GM12873 (cell line): ENCODE measurements at regions not wholly inside any gene's neighbourhood (a gene's known extent, or its start where the extent isn't known, plus 50 kb on each side); places are given as distances from the start of the nearest gene placed in this dataset.

Source experiments
- TF ChIP-seq, protein P1 (sequence below): IDR thresholded peaks from 2 replicates; pipeline ENCODE4 v1.5.1; 2012; ENCODE audit warnings: low read depth, mild to moderate bottlenecking, moderate library complexity, low read length, control low read depth; ENCODE audit not compliant: insufficient read depth; ENCODE audit errors: missing control alignments

DNA sequence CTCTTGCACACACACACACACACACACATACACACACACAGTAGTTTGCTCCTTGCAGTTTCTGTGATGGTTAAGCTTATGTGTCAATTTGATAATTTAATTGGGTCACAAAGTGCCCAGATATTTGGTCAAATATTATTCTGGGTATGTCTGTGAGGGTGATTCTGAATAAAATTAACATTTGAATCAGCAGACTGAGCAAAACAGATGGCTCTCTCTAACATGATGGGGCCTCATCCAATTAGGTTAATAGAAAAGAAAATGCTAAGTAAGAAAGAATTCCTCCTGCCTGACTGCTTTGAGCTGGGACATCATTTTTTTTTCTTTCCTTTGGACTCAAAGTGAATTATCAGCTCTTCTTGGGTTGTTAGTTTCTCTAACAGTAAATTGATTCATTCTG lies 191.2 kb upstream of the INTU start:
- TF ChIP-seq, protein P1, sequence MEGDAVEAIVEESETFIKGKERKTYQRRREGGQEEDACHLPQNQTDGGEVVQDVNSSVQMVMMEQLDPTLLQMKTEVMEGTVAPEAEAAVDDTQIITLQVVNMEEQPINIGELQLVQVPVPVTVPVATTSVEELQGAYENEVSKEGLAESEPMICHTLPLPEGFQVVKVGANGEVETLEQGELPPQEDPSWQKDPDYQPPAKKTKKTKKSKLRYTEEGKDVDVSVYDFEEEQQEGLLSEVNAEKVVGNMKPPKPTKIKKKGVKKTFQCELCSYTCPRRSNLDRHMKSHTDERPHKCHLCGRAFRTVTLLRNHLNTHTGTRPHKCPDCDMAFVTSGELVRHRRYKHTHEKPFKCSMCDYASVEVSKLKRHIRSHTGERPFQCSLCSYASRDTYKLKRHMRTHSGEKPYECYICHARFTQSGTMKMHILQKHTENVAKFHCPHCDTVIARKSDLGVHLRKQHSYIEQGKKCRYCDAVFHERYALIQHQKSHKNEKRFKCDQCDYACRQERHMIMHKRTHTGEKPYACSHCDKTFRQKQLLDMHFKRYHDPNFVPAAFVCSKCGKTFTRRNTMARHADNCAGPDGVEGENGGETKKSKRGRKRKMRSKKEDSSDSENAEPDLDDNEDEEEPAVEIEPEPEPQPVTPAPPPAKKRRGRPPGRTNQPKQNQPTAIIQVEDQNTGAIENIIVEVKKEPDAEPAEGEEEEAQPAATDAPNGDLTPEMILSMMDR: no peak

DNA sequence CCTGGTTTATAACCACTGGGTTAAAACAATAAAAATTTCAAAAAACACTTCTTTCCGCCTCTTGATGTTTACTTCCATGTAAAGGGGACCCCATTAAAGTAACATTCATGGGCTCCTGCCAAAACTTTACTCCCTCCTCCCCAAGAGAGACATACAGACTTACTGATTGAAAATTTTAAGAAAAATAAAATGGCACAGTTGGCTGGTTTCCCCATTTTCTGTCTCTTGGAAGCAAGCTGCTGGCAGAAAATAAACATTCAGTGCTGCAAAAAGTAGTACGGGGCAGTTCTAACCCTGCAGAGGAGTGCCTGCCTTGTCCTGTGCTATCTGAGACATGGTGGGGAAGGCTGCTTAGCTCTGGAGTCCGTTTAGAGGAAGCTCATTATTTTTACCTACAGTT lies 187.3 kb upstream of the INTU start:
- TF ChIP-seq, protein P1: no peak

DNA sequence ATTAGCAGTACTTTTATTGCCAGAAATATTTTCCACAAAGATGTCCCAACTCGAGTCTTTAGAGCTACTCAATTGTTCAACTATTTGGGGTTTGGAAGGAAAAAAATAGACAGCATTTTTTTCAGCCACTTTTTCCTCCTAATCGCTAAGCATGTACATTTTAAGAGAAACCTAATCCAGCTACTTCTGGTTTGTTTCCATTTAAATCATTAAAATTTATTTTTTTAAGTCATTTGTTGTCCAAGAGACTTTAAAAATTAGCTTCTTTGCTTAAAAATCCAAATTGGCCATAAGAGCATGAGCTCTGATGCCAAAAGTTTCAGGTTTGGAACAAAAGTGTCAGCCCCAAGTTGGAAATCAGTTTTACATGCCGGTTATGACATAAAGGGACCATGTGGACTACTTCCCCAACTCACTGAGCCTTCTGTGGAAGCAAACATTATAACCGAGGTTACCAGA lies 186.3 kb upstream of the INTU start:
- TF ChIP-seq, protein P1: no peak

DNA sequence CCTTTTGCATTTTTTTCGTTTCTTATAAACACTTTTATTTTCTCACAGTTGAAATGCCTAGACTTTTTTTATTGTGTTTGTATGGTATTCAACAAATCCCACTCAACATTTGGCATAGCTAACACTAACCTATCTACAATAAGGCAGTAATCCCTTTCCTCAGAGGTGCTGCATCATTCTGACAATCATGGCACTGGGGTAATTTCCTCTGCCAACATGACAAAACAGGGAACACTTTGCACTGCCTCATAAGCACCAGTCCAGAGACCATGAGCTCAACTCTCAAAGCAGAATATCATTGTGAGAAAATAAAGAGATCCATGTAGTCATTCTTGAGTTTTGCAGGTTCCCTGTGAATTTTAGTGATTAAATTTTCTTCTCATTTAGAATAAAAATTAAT lies 183.8 kb upstream of the INTU start:
- TF ChIP-seq, protein P1: no peak

DNA sequence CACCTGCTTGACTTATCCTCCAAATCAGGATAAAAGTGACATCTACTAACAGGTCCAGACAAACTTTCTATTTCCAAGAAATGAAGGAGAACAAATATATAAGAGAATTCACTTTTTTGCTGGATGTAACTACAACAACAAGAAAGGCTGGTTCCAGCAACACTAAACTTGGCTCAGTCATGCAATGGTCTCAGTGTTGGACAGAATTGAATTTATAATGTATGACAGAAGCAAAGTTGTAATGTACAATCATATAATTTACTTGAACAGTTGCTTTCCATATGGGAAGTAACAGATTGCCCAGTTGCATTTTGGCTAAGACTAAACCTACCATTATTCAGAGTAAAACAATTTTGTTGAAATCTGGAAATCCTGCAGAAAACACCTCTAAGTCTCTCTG lies 183.3 kb upstream of the INTU start:
- TF ChIP-seq, protein P1: no peak

DNA sequence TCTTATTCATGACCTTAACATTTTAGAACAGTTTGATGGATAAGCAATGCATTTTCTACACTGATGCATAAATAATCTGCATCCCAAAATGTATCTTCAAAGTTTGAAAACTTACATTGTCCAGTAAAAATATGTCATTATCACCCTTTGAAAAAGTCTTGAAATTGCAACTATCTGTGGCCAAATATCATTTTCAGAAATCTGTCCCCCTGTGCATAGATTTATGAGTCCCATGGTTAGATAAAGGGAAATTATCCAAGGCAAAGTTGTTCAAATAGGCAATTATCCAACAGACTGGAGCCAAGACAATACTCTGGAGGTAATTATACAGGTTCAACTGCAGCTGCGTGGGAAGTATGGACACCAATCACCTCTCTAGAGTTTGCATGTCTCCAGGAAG lies 182.5 kb upstream of the INTU start:
- TF ChIP-seq, protein P1: no peak

DNA sequence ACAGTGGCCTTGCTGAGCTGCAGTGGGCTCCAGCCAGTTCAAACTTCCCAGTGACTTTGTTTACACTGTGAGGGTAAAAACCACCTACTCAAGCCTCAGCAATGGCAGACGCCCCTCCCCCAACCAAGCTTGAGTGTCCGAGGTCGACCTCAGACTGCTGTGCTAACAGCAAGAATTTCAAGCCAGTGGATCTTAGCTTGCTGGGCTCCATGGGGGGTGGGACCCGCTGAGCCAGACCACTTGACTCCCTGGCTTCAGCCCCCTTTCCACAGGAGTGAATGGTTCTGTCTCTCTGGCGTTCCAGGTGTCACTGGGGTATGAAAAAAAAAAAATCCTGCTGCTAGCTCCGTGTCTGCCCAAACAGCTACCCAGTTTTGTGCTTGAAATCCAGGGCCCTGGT lies 168.9 kb upstream of the INTU start:
- TF ChIP-seq, protein P1: no peak
